ENCODE measurements at regions not wholly inside any gene's neighbourhood (a gene's known extent, or its start where the extent isn't known, plus 50 kb on each side); places are given as distances from the start of the nearest gene placed in this dataset.

DNA sequence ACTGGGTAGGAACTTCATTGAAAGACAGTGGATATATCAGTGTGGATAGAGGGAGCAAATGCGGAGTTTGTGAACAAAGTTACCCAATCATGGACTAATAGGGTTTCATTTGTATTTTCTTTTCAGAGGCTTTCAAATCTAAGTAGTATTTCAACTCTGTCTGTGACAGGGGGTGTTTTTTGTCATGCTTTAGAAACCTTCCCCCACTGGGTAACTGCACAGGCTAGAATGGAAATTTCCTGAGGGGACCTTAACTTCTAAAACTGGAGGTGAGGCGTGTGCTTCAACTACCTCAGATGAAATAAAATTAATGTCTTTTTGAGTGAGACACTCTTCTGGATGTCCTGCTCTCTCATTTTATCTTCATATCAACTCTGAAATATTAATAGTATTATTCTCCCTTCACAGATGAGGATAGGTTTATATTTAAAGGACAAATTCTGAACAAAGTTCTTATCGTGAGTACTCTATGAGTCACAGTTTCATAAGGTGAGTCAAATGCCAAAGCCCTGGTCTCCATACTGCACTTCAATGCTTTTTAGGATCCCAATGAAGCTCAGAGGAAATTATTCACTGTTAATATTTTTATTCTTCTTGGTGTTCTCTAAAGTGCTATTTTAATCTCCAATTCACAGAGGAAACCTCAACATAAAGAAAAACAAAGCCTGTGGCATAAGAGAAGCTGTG, 770.6 kb downstream of the CCSER2 start:
- DNase-seq (ENCODE audit: low read depth, low spot score), result no peak
- no peak overlapping the region for H3K4me3 ChIP-seq (ENCODE audit: low read depth, low read length)
- ChIA-PET CTCF (no interaction called here), POLR2A (no interaction called here)
- TF ChIP-seq, protein P1, sequence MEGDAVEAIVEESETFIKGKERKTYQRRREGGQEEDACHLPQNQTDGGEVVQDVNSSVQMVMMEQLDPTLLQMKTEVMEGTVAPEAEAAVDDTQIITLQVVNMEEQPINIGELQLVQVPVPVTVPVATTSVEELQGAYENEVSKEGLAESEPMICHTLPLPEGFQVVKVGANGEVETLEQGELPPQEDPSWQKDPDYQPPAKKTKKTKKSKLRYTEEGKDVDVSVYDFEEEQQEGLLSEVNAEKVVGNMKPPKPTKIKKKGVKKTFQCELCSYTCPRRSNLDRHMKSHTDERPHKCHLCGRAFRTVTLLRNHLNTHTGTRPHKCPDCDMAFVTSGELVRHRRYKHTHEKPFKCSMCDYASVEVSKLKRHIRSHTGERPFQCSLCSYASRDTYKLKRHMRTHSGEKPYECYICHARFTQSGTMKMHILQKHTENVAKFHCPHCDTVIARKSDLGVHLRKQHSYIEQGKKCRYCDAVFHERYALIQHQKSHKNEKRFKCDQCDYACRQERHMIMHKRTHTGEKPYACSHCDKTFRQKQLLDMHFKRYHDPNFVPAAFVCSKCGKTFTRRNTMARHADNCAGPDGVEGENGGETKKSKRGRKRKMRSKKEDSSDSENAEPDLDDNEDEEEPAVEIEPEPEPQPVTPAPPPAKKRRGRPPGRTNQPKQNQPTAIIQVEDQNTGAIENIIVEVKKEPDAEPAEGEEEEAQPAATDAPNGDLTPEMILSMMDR (IDR thresholded peaks at IDR 0.05; ENCODE audit: insufficient read depth, low read length, missing control alignments), result no peak

GRCh38 chr10:85100495-85100894, 772.1 kb downstream of the CCSER2 start:
- TF ChIP-seq, protein P1 (IDR thresholded peaks at IDR 0.05; ENCODE audit: insufficient read depth, low read length, missing control alignments), result no peak
- CTCF ChIA-PET, result no interaction called here
- no peak for DNase-seq (ENCODE audit: low read depth, low spot score)
- POLR2A ChIA-PET, result no interaction called here
- no peak overlapping the region for H3K4me3 ChIP-seq (ENCODE audit: low read depth, low read length)

- ChIA-PET CTCF (no interaction called here), POLR2A (no interaction called here)
- H3K4me3 ChIP-seq (ENCODE audit: low read depth, low read length), result no peak overlapping the region
- DNase-seq (ENCODE audit: low read depth, low spot score), result no peak
- TF ChIP-seq, protein P1 (IDR thresholded peaks at IDR 0.05; ENCODE audit: insufficient read depth, low read length, missing control alignments), result no peak
Measured at GRCh38 chr10:85105614-85106255, 777.3 kb downstream of the CCSER2 start.

DNA sequence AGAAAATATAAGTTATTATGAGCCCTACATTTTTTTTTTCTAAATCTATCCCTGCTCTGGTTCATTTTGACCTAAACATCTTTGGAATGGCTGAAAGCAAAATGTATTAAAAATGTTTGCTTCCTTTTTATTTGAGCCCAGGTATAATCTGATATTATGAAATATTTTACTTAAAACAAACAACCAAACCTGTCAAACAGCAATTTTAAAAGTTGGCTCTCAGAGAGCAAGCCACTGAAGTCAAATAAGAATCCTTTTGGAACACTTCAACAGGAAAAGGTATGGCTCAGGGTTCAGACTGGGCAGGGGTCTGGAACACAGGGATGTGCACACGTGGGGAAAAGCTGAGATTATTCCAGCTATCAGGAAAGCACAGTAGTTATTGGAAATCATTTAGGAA, 782.9 kb downstream of the CCSER2 start:
- POLR2A ChIA-PET, result no interaction called here
- CTCF ChIA-PET, result no interaction called here
- DNase-seq (ENCODE audit: low read depth, low spot score), result no peak
- TF ChIP-seq, protein P1 (IDR thresholded peaks at IDR 0.05; ENCODE audit: insufficient read depth, low read length, missing control alignments), result no peak
- no peak overlapping the region for H3K4me3 ChIP-seq (ENCODE audit: low read depth, low read length)

DNA sequence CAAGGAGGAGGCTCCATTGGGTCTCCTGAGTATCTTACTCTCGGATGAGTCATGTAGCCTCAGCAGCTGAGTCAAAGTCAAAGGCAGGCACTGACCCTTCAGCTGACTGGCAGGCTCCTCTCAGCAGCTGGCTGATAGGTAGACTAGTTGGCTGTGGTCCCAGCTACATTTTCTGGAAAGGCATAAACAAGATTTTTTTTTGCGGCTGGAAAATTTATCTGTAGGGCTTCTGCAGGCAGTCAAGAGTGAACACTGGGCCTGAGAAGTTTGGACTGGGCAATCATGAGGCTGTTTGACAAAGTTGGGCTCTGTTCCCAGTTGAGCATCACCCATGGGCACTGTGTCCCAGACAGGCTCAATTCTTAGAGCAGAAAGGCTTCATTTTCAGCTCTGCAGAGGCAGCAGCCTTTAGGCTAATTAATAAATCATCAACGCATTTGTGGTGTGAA, 796.2 kb downstream of the CCSER2 start:
- TF ChIP-seq, protein P1 (IDR thresholded peaks at IDR 0.05; ENCODE audit: insufficient read depth, low read length, missing control alignments), result no peak
- H3K4me3 ChIP-seq (ENCODE audit: low read depth, low read length), result no peak overlapping the region
- CTCF ChIA-PET, result no interaction called here
- POLR2A ChIA-PET, result no interaction called here
- no peak for DNase-seq (ENCODE audit: low read depth, low spot score)

- ChIA-PET POLR2A (no interaction called here), CTCF (no interaction called here)
- no peak for DNase-seq (ENCODE audit: low read depth, low spot score)
- TF ChIP-seq, protein P1 (IDR thresholded peaks at IDR 0.05; ENCODE audit: insufficient read depth, low read length, missing control alignments), result no peak
- no peak overlapping the region for H3K4me3 ChIP-seq (ENCODE audit: low read depth, low read length)
Measured at GRCh38 chr10:85137253-85137652, 808.9 kb downstream of the CCSER2 start.

Measured in AG04449 (cell line).